ENCODE measurements at regions not wholly inside any gene's neighbourhood (a gene's known extent, or its start where the extent isn't known, plus 50 kb on each side); places are given as distances from the start of the nearest gene placed in this dataset.

GRCh38 chr1:105830571-105831146, 1225.8 kb upstream of the PRMT6 start:
- Histone ChIP-seq H3K27me3 (no peaks in the 10 kb centered on the region), H3K36me3 (no peaks in the 10 kb centered on the region), H3K4me3 (no peak overlapping the region), H3K27ac (no peak overlapping the region), H3K9me3 (no peaks in the 10 kb centered on the region), H3K4me1 (no peaks in the 10 kb centered on the region)
- DNase-seq (ENCODE audit: low spot score): no peak
- no peak for TF ChIP-seq CTCF (IDR thresholded peaks at IDR 0.05)

- Histone ChIP-seq H3K27ac (no peak overlapping the region), H3K36me3 (no peaks in the 10 kb centered on the region), H3K4me1 (no peaks in the 10 kb centered on the region), H3K4me3 (no peak overlapping the region), H3K9me3 (no peaks in the 10 kb centered on the region), H3K27me3 (no peaks in the 10 kb centered on the region)
- no peak for DNase-seq (ENCODE audit: low spot score)
- no peak for TF ChIP-seq CTCF (IDR thresholded peaks at IDR 0.05)
These were observed 1218.4 kb upstream of the PRMT6 start for GRCh38 chr1:105838071-105838470.

- no peaks in the 10 kb centered on the region for H3K4me1 ChIP-seq
- H3K27me3 ChIP-seq: no peaks in the 10 kb centered on the region
- H3K4me3 ChIP-seq: no peak overlapping the region
- TF ChIP-seq CTCF (IDR thresholded peaks at IDR 0.05): no peak
- no peak overlapping the region for H3K27ac ChIP-seq
- no peaks in the 10 kb centered on the region for H3K36me3 ChIP-seq
- no peak for DNase-seq (ENCODE audit: low spot score)
- H3K9me3 ChIP-seq: no peaks in the 10 kb centered on the region
These were observed 1190.9 kb upstream of the PRMT6 start for GRCh38 chr1:105865546-105865945.

- Histone ChIP-seq H3K36me3 (no peaks in the 10 kb centered on the region), H3K4me1 (no peaks in the 10 kb centered on the region), H3K4me3 (no peak overlapping the region), H3K27me3 (no peaks in the 10 kb centered on the region), H3K27ac (no peak overlapping the region), H3K9me3 (no peaks in the 10 kb centered on the region)
- DNase-seq (ENCODE audit: low spot score): no peak
- no peak for TF ChIP-seq CTCF (IDR thresholded peaks at IDR 0.05)
These were observed 1183.7 kb upstream of the PRMT6 start for GRCh38 chr1:105872817-105873216.

GRCh38 chr1:105874621-105875020, 1181.9 kb upstream of the PRMT6 start:
- Histone ChIP-seq H3K27me3 (no peaks in the 10 kb centered on the region), H3K9me3 (no peaks in the 10 kb centered on the region), H3K4me3 (no peak overlapping the region), H3K4me1 (no peaks in the 10 kb centered on the region), H3K27ac (no peak overlapping the region), H3K36me3 (no peaks in the 10 kb centered on the region)
- DNase-seq (ENCODE audit: low spot score): no peak
- TF ChIP-seq CTCF (IDR thresholded peaks at IDR 0.05): no peak

GRCh38 chr1:105886309-105886708, 1170.2 kb upstream of the PRMT6 start:
- Histone ChIP-seq H3K9me3 (no peaks in the 10 kb centered on the region), H3K27me3 (no peaks in the 10 kb centered on the region), H3K27ac (no peak overlapping the region), H3K4me1 (no peaks in the 10 kb centered on the region), H3K36me3 (no peaks in the 10 kb centered on the region), H3K4me3 (no peak overlapping the region)
- DNase-seq (ENCODE audit: low spot score): no peak
- TF ChIP-seq CTCF (IDR thresholded peaks at IDR 0.05): no peak

Data from right atrium auricular region (tissue), 2 donors.